Neural crest cell (in vitro differentiated cells): ENCODE measurements at regions not wholly inside any gene's neighbourhood (a gene's known extent, or its start where the extent isn't known, plus 50 kb on each side); places are given as distances from the start of the nearest gene placed in this dataset.
A peak's percentile ranks its signal among the peaks of the same experiment; 100 is the strongest.

Experiments used
- DNase-seq: peaks from one replicate; pipeline ENCODE4 v3.0.0; 2021; ENCODE audit warnings: low read depth, mixed read lengths, low spot score
- H3K27ac Mint-ChIP-seq: one replicate; pipeline ENCODE4 v1.8.0; 2021; ENCODE audit warnings: mild to moderate bottlenecking, mixed read lengths; ENCODE audit not compliant: unreplicated experiment
- H3K27me3 Mint-ChIP-seq: 2 replicates; pipeline ENCODE4 v1.8.0; 2021; ENCODE audit warnings: low read depth, mild to moderate bottlenecking, mixed read lengths
- H3K36me3 Mint-ChIP-seq: 2 replicates; pipeline ENCODE4 v1.8.0; 2021; ENCODE audit warnings: low read depth, mild to moderate bottlenecking, mixed read lengths
- H3K4me1 Mint-ChIP-seq: 2 replicates; pipeline ENCODE4 v1.8.0; 2021; ENCODE audit warnings: mixed read lengths
- H3K4me3 Mint-ChIP-seq: one replicate; pipeline ENCODE4 v1.8.0; 2021; ENCODE audit warnings: mild to moderate bottlenecking, mixed read lengths
- H3K9me3 Mint-ChIP-seq: 2 replicates; pipeline ENCODE4 v1.8.0; 2021; ENCODE audit warnings: mixed read lengths
- CTCF ChIP-seq: fragments of 200-600 bp; sonication (generic); conservative IDR thresholded peaks from 2 replicates; pipeline ENCODE4 v1.5.0; 2021; ENCODE audit warnings: antibody characterized with exemption, mild to moderate bottlenecking

DNA sequence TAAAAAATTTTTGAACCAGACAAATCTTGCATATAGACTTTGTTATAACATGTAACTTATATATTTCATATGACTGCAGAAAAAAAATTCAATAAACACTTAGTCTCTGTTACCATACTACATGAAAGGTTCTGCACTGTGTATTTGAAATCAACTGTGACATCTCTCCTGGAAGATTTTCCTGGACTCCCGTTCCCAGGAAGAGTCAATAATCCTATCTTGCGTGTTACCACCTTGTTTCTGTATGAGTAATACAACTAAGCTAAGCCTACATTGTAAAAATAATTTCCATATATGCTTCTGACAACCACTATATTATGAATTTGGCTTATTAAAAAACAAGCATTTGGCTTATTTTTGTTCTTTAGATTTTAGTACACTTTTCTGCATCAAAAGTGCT lies 665.6 kb upstream of the SOX9 start:
- no peaks in the 10 kb centered on the region for H3K27me3 Mint-ChIP-seq
- H3K27ac Mint-ChIP-seq, result no peak overlapping the region
- no peak for TF ChIP-seq CTCF
- H3K36me3 Mint-ChIP-seq, result no peaks in the 10 kb centered on the region
- no peaks in the 10 kb centered on the region for H3K4me1 Mint-ChIP-seq
- H3K4me3 Mint-ChIP-seq, result no peak overlapping the region
- no peak for DNase-seq
- peaks cover 2% of the 10 kb centered on the region for H3K9me3 Mint-ChIP-seq

- H3K27me3 Mint-ChIP-seq, result no peaks in the 10 kb centered on the region
- TF ChIP-seq CTCF, result no peak
These were observed 662.5 kb upstream of the SOX9 start for GRCh38 chr17:71458322-71458721.

GRCh38 chr17:71460943-71461342 lies 659.9 kb upstream of the SOX9 start:
- Mint-ChIP-seq H3K4me1 (peaks cover 11% of the 10 kb centered on the region), H3K9me3 (peaks cover 4% of the 10 kb centered on the region), H3K27ac (peak overlapping the region; percentile 1), H3K27me3 (no peaks in the 10 kb centered on the region), H3K4me3 (no peak overlapping the region), H3K36me3 (no peaks in the 10 kb centered on the region)
- DNase-seq, result peak; percentile 22
- TF ChIP-seq CTCF, result peak; percentile 58

More at GRCh38 chr17:71458322-71458721, 662.5 kb upstream of the SOX9 start:
- H3K27ac Mint-ChIP-seq, result no peak overlapping the region
- H3K4me3 Mint-ChIP-seq, result no peak overlapping the region
- no peak for DNase-seq
- H3K9me3 Mint-ChIP-seq, result peaks cover 2% of the 10 kb centered on the region
- H3K36me3 Mint-ChIP-seq, result no peaks in the 10 kb centered on the region
- H3K4me1 Mint-ChIP-seq, result peaks cover 11% of the 10 kb centered on the region

GRCh38 chr17:71461498-71462169 lies 659.2 kb upstream of the SOX9 start:
- H3K9me3 Mint-ChIP-seq, result peaks cover 4% of the 10 kb centered on the region
- H3K27ac Mint-ChIP-seq, result no peak overlapping the region
- H3K36me3 Mint-ChIP-seq, result no peaks in the 10 kb centered on the region
- no peak for DNase-seq
- peaks cover 11% of the 10 kb centered on the region for H3K4me1 Mint-ChIP-seq
- no peak overlapping the region for H3K4me3 Mint-ChIP-seq
- H3K27me3 Mint-ChIP-seq, result no peaks in the 10 kb centered on the region
- TF ChIP-seq CTCF, result no peak

DNA sequence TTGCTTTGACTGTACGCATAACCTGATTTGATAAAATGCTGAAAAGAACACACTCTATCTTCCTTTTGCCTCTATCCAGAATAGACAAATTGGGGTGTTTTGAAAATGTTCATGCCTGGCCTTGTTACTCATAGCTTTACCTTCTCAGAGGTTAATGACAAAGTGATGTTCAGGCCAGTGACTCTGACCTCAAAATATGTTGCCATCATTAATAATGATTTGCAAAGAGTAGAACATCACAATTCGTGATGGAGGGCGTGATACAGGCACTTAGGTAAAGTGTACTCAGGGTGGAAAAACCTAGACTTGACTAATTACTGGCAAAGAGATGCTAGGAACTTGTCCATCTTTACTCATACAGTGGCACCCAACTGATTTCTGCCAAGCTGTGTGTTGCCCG lies 656.6 kb upstream of the SOX9 start:
- peaks cover 4% of the 10 kb centered on the region for H3K9me3 Mint-ChIP-seq
- TF ChIP-seq CTCF, result no peak
- no peaks in the 10 kb centered on the region for H3K27me3 Mint-ChIP-seq
- peaks cover 11% of the 10 kb centered on the region for H3K4me1 Mint-ChIP-seq
- H3K36me3 Mint-ChIP-seq, result no peaks in the 10 kb centered on the region
- no peak overlapping the region for H3K4me3 Mint-ChIP-seq
- no peak for DNase-seq
- H3K27ac Mint-ChIP-seq, result peak overlapping the region; percentile 53
